ENCODE measurements at regions not wholly inside any gene's neighbourhood (a gene's known extent, or its start where the extent isn't known, plus 50 kb on each side); places are given as distances from the start of the nearest gene placed in this dataset.

DNA sequence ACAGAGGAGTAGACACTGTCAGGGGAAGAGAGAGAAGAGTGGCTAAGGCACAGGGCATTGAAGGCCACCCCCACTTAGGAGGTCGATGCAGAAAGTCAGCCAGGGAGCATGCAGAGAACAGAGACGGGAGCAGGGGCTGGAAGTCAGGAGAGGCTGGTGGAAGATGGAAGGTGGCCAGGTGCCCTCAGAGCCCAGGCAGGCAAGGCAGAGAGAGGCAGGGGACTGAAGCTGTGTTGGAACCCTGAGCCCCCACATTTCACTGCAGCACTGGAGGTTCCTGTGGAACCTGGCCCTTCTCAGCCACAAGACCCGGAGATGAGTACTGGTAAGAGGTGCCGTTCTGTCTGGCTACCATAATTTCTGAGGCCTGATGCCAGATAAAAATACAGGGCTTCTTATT, 238.3 kb upstream of the NCAM1 start (continued):
- TF ChIP-seq TCF7L2 (IDR thresholded peaks at IDR 0.05; ENCODE audit: low read depth, low read length) (no peak), FOXM1 (CRISPR knock-in tag; IDR thresholded peaks at IDR 0.05) (no peak), SNAPC2 (CRISPR knock-in tag; IDR thresholded peaks at IDR 0.05) (no peak), RNF2 (conservative IDR thresholded peaks at IDR 0.05; ENCODE audit: low read depth) (no peak), THAP11 (CRISPR knock-in tag; IDR thresholded peaks at IDR 0.05) (no peak)
- TF ChIP-seq, protein P1, sequence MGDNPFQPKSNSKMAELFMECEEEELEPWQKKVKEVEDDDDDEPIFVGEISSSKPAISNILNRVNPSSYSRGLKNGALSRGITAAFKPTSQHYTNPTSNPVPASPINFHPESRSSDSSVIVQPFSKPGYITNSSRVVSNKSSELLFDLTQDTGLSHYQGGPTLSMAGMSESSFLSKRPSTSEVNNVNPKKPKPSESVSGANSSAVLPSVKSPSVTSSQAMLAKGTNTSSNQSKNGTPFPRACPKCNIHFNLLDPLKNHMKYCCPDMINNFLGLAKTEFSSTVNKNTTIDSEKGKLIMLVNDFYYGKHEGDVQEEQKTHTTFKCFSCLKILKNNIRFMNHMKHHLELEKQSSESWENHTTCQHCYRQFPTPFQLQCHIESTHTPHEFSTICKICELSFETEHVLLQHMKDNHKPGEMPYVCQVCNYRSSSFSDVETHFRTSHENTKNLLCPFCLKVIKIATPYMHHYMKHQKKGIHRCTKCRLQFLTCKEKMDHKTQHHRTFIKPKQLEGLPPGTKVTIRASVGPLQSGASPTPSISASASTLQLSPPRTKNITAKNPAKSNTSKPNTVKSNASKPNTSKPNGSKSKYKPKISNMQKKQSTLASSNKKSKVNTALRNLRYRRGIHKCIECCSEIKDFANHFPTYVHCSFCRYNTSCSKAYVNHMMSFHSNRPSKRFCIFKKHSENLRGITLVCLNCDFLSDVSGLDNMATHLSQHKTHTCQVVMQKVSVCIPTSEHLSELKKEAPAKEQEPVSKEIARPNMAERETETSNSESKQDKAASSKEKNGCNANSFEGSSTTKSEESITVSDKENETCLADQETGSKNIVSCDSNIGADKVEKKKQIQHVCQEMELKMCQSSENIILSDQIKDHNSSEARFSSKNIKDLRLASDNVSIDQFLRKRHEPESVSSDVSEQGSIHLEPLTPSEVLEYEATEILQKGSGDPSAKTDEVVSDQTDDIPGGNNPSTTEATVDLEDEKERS (CRISPR knock-in tag; IDR thresholded peaks at IDR 0.05), result no peak

DNA sequence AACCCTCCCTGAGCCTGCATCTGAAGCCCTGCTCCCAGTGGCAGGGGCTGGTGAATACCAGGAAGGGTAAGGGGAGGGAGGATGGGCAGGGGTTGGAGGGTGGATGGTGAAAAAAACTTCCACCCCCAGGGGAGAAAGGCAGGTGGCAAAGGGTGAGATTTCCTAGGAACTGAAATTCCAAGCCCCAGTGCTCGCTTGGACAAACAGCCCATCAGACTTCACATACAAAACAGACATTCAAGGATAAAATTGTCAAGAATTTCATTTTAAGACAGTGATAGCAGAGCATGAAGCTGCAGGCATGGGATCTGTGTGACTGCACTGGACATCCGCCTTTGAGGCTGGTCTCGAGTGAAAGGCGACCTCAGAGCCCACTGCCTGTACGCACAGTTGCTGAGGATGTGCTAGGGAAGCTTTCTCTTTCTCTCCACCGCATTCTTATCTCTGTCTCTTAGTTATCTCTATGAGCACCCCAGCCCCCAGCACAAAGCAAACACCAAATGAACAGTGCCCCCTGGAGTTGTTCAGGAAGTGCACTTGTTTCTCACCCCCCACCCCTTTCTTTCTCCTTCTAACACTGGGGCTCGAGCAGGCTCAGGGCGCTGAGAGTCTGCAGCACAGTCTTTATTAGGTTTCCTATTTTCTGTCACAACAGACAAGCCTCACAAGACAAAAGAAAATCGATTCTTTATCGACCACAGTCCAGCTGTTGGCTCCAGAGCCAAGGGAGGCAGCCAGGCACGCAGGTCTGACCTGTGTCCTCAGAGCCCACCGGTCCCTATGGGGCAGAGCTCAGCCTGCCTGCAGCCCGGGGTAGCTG, 237.3 kb upstream of the NCAM1 start:
- Histone ChIP-seq H3K36me3 (replicated peaks in 1 of 2; ENCODE audit: control insufficient read depth in 1 of 2, insufficient read depth in 2 of 2, low read length in 2 of 2) (no peaks in the 10 kb centered on the region), H4K20me1 (ENCODE audit: insufficient read depth, low read length) (no peaks in the 10 kb centered on the region), H3K27me3 (ENCODE audit: control insufficient read depth in 1 of 2, insufficient read depth in 2 of 2, low read length in 2 of 2) (peaks cover 0 to 3% of the 10 kb centered on the region in 2 experiments; a peak in 2 of 5 replicates), H3K9me3 (ENCODE audit: low read length) (no peaks in the 10 kb centered on the region), H3K79me2 (ENCODE audit: insufficient read depth, low read length) (no peaks in the 10 kb centered on the region), H3K9ac (ENCODE audit: insufficient read depth, low read depth, low read length) (no peak overlapping the region), H3K27ac (ENCODE audit: extremely low read length, insufficient read depth, low read length) (no peak overlapping the region), H3K4me3 (replicated peaks in 1 of 3; ENCODE audit: insufficient read depth in 1 of 3, low read depth in 2 of 3, low read length in 3 of 3) (no peak overlapping the region), H3K4me2 (ENCODE audit: low read depth, low read length) (no peak overlapping the region), H2AFZ (ENCODE audit: low read length) (no peak overlapping the region), H3K4me1 (ENCODE audit: insufficient read depth, low read length) (no peaks in the 10 kb centered on the region)
- TF ChIP-seq NR3C1 (CRISPR knock-in tag; IDR thresholded peaks at IDR 0.05) (no peak), KAT2B (IDR thresholded peaks at IDR 0.05; ENCODE audit: borderline replicate concordance, low read depth, low read length) (peak; percentile 81)
- BruUV-seq (replicated peaks), result no TSS peak
- ChIA-PET POLR2A (no interaction called here), CTCF (ENCODE audit: low intra/inter-chr PET ratio, low total read pairs) (no interaction called here)
- 0 out of 3 replicates have a peak, but pooled peaks have one; percentile 26 for ATAC-seq
- 26% methylated on average over 8 of the region's 13 CpGs for WGBS (ENCODE audit: low lambda C conversion rate)
- DNase-seq (ENCODE audit: low spot score), result no peak
- in situ Hi-C loops (cut with HindIII; ENCODE audit: extremely low pct_ligation_motif_present, low pct_unique_long_range_greater_than_20kb), result no loop called here
- intact Hi-C loops (cut with micrococcal nuclease; ENCODE audit: unreplicated experiment), result no loop called here
- FAIRE-seq, result no peak

All from HepG2 (cell line).